Activated CD4-positive, alpha-beta T cell treated with anti-CD3 and anti-CD28 coated beads for 36 hours (primary cell): ENCODE measurements at regions not wholly inside any gene's neighbourhood (a gene's known extent, or its start where the extent isn't known, plus 50 kb on each side); places are given as distances from the start of the nearest gene placed in this dataset.
"Not testable (repeated sequence)": the region's sequence is repeated elsewhere in the genome, so short reads cannot be mapped to it uniquely, and the experiment has no call there.

Experiments
- ATAC-seq: fragments of 200-7000 bp; cut with Tn5 transposase; one replicate; pipeline ENCODE4 v1.10.0; 2021; ENCODE audit warnings: mild to moderate bottlenecking, moderate library complexity
- CTCF ChIA-PET: fragments of 350-600 bp; sonication (Branson Sonifier 250); formaldehyde crosslinking; loops from one replicate; lab custom pipeline; 2021; ENCODE audit warnings: antibody characterized with exemption; lab: Charles Lee
- POLR2A ChIA-PET: fragments of 350-600 bp; sonication (Branson Sonifier 250); formaldehyde crosslinking; loops from one replicate; lab custom pipeline; 2021; ENCODE audit warnings: antibody characterized with exemption, inconsistent platforms; lab: Charles Lee
- DNase-seq: peaks from one replicate; pipeline ENCODE4 v3.0.0-alpha.2; 2020
- H3K27ac Mint-ChIP-seq: one replicate; pipeline ENCODE4 v1.8.0; 2021; ENCODE audit warnings: mixed read lengths
- H3K27me3 Mint-ChIP-seq: one replicate; pipeline ENCODE4 v1.8.0; 2021; ENCODE audit warnings: mixed read lengths
- H3K36me3 Mint-ChIP-seq: one replicate; pipeline ENCODE4 v1.8.0; 2021; ENCODE audit warnings: low read depth, mixed read lengths
- H3K4me1 Mint-ChIP-seq: one replicate; pipeline ENCODE4 v1.8.0; 2021; ENCODE audit warnings: mixed read lengths
- H3K4me3 Mint-ChIP-seq: one replicate; pipeline ENCODE4 v1.8.0; 2021; ENCODE audit warnings: mild to moderate bottlenecking, moderate library complexity, mixed read lengths
- H3K9me3 Mint-ChIP-seq: one replicate; pipeline ENCODE4 v1.8.0; 2021; ENCODE audit warnings: low read depth, mixed read lengths
- intact Hi-C, 2 experiments: fragments of 100-400 bp; cut with DNase I in 1 of 2; cut with micrococcal nuclease in 1 of 2; formaldehyde crosslinking; loops; one replicate each; pipeline versions ENCODE4 v1.14.2 to v1.15.1; 2022 to 2024; cut with DNase I, micrococcal nuclease

DNA sequence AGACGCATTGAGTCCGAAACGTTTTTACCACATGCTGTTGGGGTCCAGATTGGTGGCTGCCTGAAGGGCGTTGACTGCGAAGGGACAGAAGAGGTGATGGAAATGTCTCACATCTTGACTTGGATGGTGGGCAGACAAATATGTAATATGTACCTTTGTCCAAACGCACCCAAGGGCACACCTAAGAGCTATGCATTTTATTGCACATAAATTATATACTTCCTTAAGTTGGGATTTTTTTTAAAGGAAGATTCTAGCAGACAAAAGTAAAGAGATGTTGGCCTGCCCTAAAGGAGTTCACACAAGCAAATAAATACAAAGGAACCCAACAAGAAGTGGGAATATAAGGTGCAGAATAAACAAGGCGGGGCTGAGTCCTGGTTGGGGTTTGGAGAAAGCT is 91.1 kb upstream of the TBL1X start:
- ATAC-seq, result no peak
- no peaks in the 10 kb centered on the region for H3K27me3 Mint-ChIP-seq
- H3K4me1 Mint-ChIP-seq, result peaks cover 15% of the 10 kb centered on the region
- no peak overlapping the region for H3K27ac Mint-ChIP-seq
- intact Hi-C loops, result no loop called here
- ChIA-PET POLR2A (no interaction called here), CTCF (no interaction called here)
- H3K36me3 Mint-ChIP-seq, result no peaks in the 10 kb centered on the region
- no peak for DNase-seq
- H3K9me3 Mint-ChIP-seq, result peaks cover 2% of the 10 kb centered on the region
- no peak overlapping the region for H3K4me3 Mint-ChIP-seq

DNA sequence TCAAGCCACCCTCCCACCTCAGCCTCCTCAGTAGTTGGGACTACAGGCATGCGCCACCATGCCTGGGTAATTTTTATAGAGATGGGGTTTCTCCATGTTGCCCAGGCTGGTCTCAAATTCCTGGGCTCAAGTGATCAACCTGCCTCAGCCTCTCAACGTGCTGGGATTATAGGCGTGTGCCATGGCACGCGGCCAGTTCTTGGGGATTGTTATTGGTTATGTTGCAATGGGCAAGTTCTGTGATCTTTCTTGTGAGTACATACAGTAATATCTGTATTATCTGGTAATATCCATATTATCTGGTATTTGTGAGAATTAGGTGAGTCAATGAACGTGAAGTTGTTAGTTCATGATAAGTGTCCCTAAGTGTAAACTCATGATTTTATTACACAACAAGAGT is 90.3 kb upstream of the TBL1X start:
- Mint-ChIP-seq H3K4me3 (no peak overlapping the region), H3K9me3 (peaks cover 2% of the 10 kb centered on the region), H3K4me1 (peaks cover 15% of the 10 kb centered on the region), H3K27me3 (no peaks in the 10 kb centered on the region), H3K27ac (no peak overlapping the region), H3K36me3 (no peaks in the 10 kb centered on the region)
- POLR2A ChIA-PET, result no interaction called here
- CTCF ChIA-PET, result no interaction called here
- DNase-seq (no peak), ATAC-seq (no peak)
- intact Hi-C loops, result no loop called here

DNA sequence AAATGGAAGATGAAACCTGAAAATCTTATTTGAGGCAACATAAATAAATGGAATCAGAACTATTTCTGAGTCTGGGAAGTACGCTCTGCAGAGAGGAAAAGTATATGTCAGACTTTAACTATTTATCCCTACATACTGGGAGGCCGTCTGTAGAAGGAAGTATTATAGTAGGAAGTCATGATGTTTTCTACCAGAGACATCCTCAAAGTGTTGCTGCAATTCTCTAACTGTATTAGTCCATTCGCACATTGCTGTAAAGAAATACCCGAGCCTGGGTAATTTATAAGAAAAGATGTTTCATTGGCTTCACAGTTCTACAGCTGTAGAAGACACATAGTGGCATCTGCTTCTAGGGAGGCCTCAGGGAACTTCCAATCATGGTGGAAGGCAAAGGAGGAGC is 88.7 kb upstream of the TBL1X start:
- Mint-ChIP-seq H3K4me1 (no peaks in the 10 kb centered on the region), H3K4me3 (no peak overlapping the region), H3K36me3 (no peaks in the 10 kb centered on the region), H3K27me3 (no peaks in the 10 kb centered on the region), H3K27ac (no peak overlapping the region), H3K9me3 (peaks cover 2% of the 10 kb centered on the region)
- ChIA-PET POLR2A (no interaction called here), CTCF (no interaction called here)
- ATAC-seq (no peak), DNase-seq (no peak)
- intact Hi-C loops, result no loop called here

DNA sequence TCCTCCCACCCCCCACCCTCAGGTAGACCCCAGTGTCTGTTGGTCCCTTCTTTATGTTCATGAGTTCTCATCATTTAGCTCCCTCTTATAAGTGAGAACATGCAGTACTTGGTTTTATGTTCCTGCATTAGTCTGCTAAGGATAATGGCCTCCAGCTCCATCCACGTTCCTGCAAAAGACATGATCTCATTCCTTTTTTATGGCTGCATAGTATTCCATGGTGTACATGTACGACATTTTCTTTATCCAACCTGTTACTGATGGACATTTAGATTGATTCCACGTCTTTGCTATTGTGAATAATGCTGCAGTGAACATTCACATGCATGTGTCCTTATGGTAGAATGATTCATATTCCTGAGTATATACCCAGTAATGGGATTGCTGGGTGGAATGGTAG is 87.6 kb upstream of the TBL1X start:
- H3K36me3 Mint-ChIP-seq, POLR2A ChIA-PET, H3K4me3 Mint-ChIP-seq, intact Hi-C loops, CTCF ChIA-PET, H3K4me1 Mint-ChIP-seq, DNase-seq, H3K27me3 Mint-ChIP-seq, ATAC-seq, H3K9me3 Mint-ChIP-seq, H3K27ac Mint-ChIP-seq: not testable (repeated sequence)

DNA sequence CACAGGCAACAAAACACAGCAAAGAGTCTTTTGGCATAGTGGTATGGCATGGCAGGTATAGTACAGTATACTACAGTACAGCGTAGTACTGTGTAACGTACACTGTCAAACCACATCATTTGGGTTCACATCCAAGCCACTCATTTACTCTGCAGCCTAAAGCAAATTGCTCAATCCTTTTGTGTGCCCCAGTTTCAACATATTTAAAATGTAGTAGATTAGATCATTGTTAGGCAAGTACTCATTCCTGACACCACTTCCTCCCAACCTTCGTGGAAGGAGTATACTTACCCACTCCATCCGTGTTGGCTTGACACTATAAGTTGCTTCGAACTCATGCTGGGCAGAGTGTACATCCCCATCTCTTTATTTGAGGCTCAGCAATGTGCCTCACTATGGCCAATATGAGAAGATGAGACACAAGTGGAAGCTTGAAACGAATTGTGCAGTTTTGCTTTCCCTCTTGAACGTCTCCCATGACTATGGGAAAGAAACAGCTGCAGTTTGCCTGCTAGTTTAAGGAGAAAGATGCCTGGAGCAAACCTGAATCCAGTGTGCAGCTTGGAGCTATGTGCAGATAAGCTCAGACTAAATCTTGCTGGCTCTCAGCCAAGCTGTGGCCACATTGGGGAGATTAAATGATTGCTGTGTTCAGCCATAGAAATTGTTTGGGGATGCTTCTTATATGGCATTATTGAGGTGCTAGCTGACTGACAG is 85.7 kb upstream of the TBL1X start:
- H3K9me3 Mint-ChIP-seq, result peaks cover 2% of the 10 kb centered on the region
- intact Hi-C loops, result no loop called here
- H3K36me3 Mint-ChIP-seq, result no peaks in the 10 kb centered on the region
- DNase-seq (no peak), ATAC-seq (no peak)
- H3K4me3 Mint-ChIP-seq, result no peak overlapping the region
- H3K4me1 Mint-ChIP-seq, result no peaks in the 10 kb centered on the region
- H3K27me3 Mint-ChIP-seq, result no peaks in the 10 kb centered on the region
- H3K27ac Mint-ChIP-seq, result no peak overlapping the region
- ChIA-PET POLR2A (no interaction called here), CTCF (interaction anchor here (0.5 kb wide), 1 partner anchor 13 kb away, joined by 3 read pairs; no protein-coding TSS in a partner anchor)

DNA sequence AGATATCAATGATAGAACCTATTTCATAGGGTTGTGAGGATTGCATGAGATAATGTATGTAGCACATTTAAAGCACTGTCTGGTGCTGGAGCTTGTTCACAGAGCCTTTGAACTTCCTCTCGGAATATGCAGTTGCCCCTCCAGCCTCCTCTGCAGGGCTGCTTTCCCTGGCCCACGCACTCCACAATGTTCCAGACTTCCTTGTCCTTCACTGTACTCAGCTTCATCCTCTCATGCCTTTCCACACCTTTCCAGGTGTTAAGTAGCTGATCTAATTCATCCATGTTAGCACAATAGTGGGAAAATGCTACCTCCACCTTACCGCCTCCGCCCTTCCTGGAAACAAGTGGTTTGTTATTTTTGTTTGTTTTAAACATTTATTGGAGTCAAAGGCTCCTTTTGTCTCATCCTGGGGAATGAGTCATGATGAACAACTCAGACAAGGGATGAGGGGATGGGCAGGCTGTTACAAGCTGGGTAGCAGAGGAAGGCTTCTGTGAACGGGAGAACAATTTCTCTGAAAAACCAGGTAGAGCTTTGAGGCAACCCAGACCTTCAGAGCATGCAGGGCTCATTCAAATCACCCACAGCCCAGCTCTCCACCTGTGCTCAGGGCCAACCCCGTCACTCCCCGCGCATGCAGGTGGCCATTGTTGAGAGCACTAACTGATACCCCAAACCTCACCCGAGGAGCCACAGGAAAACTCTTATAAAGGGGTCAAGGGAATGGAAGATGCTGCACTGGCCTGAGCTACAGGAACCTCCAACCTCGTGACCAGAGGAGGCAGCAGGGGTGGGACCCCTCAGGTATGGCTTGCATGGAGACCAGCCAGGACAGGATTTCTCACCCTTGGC is 84.9 kb upstream of the TBL1X start:
- POLR2A ChIA-PET, result no interaction called here
- ATAC-seq (no peak), DNase-seq (no peak)
- Mint-ChIP-seq H3K27ac (no peak overlapping the region), H3K9me3 (peaks cover 2% of the 10 kb centered on the region), H3K27me3 (no peaks in the 10 kb centered on the region), H3K4me1 (no peaks in the 10 kb centered on the region), H3K4me3 (no peak overlapping the region), H3K36me3 (no peaks in the 10 kb centered on the region)
- CTCF ChIA-PET, result interaction anchor here (0.5 kb wide), 1 partner anchor 13 kb away, joined by 3 read pairs; no protein-coding TSS in a partner anchor
- intact Hi-C loops, result no loop called here

DNA sequence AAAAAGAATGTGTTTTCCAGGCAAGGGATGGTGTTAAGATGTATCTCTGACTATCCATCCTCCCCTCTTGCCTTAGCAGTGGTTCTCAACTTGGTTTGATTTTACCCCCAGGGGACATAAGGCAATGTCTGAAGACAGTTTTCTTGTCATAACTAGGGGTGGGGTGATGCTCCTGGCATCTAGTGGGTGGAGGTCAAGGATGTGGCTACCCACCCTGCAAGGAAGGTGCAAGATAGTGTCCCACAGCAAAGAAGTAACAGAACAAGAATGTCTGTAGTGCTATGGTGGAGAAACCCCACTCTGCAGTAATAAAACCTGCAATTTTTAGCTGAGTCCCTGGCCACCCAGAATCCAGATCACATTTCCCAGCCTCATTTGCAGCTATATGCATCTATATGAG is 81.2 kb upstream of the TBL1X start:
- Mint-ChIP-seq H3K27me3 (no peaks in the 10 kb centered on the region), H3K27ac (no peak overlapping the region), H3K4me1 (no peaks in the 10 kb centered on the region), H3K36me3 (no peaks in the 10 kb centered on the region), H3K4me3 (no peak overlapping the region), H3K9me3 (no peaks in the 10 kb centered on the region)
- DNase-seq (no peak), ATAC-seq (no peak)
- ChIA-PET CTCF (no interaction called here), POLR2A (no interaction called here)
- intact Hi-C loops, result no loop called here

DNA sequence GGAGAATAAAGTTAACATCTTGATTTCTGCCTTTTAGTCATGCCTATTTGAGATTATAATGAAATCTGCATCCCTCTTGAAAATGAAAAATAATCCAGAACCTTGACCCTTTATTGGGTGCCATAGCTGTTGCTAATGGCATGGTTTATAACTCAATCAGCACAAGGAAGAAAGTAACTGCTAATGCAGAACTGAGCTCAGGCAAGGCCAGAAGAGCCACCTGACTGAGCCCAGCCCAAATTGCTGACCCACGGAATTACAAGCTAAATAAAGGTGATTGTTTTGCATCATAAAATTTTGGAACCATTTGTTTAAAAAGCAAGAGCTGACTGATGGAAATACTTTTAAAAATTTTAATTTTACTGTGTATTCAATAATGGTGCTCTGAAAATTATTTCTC is 76.4 kb upstream of the TBL1X start:
- ChIA-PET CTCF (no interaction called here), POLR2A (no interaction called here)
- intact Hi-C loops, result no loop called here
- H3K4me1 Mint-ChIP-seq, result no peaks in the 10 kb centered on the region
- no peak for ATAC-seq
- DNase-seq, result no peak
- no peak overlapping the region for H3K4me3 Mint-ChIP-seq
- no peak overlapping the region for H3K27ac Mint-ChIP-seq
- no peaks in the 10 kb centered on the region for H3K9me3 Mint-ChIP-seq
- no peaks in the 10 kb centered on the region for H3K36me3 Mint-ChIP-seq
- H3K27me3 Mint-ChIP-seq, result no peaks in the 10 kb centered on the region

DNA sequence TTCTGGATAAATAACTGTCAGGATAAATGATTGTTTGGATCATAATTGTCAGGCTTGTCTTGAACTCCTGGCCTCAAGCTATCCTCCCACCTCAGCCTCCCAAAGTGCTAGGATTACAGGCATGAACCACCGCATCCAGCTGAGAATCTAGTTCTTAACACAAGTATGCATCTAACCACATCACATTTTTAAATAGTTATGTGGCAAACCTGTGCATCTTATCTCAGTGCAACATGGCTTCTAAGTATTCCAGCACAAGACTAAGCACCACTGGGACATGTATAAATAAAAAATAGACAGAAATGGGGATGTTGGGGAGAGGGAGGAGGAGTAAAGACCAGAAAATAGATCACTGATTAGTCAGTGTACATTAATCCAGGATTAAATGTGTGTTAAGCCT is 74.7 kb upstream of the TBL1X start:
- no peak for ATAC-seq
- Mint-ChIP-seq H3K9me3 (no peaks in the 10 kb centered on the region), H3K36me3 (no peaks in the 10 kb centered on the region), H3K27ac (no peak overlapping the region), H3K4me3 (no peak overlapping the region), H3K27me3 (no peaks in the 10 kb centered on the region), H3K4me1 (no peaks in the 10 kb centered on the region)
- DNase-seq, result no peak
- ChIA-PET CTCF (interaction anchor here (1.0 kb wide), 1 partner anchor 8 kb away, joined by 3 read pairs; no protein-coding TSS in a partner anchor), POLR2A (no interaction called here)
- intact Hi-C loops, result no loop called here

DNA sequence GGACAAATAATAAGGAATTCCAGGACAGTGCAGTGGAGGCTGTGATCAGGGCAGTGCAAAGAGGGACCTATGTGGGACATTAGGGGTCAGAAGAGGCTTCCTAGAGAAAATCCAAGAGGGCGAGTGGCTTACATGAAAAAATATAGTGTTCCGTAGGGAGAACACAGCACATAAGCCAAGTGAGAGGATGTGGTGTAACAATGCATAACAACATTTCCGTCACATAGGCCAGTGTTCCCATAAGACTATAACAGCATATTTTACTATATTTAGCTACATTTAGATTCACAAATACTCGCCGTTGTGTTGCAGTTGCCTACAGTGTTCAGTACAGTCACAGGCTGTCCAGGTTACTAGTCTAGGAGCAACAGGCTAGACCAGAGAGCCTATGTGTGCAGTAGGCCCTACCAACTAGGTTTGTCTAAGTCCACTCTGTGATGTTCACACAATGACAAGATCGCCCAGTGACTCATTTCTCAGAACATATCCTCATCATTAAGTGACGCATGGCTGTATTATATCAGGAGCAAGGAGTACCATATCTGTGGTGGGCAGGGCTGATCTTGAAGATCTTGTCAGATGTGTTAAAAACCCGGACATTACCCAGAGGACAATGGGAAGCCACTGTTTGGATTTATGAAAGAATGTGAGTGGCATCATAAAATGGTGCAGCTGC is 74.0 kb upstream of the TBL1X start:
- Mint-ChIP-seq H3K4me1 (no peaks in the 10 kb centered on the region), H3K9me3 (no peaks in the 10 kb centered on the region), H3K27me3 (no peaks in the 10 kb centered on the region), H3K36me3 (no peaks in the 10 kb centered on the region), H3K27ac (no peak overlapping the region), H3K4me3 (no peak overlapping the region)
- intact Hi-C loops, result no loop called here
- DNase-seq, result no peak
- POLR2A ChIA-PET, result no interaction called here
- CTCF ChIA-PET, result no interaction called here
- no peak for ATAC-seq

DNA sequence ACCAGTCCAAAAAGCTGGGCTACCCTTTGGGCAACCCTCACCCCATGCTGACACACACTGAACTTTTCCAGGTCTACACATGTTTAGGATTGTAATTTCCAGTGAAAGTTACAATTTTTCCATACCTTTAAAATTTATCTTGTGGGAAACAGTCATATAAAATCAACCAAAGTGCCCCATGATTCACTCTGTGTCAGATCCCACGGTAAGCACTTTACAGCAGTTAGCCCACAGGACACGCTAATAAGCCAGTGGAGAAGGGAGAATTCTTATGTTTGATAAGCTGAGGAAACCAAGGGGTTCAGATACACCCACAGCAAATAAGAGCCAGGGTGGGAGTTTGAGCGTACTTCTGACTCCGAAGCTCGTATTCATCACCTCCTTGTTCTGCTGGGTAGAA is 72.4 kb upstream of the TBL1X start:
- Mint-ChIP-seq H3K4me3 (no peak overlapping the region), H3K27me3 (no peaks in the 10 kb centered on the region), H3K27ac (no peak overlapping the region), H3K4me1 (no peaks in the 10 kb centered on the region), H3K36me3 (no peaks in the 10 kb centered on the region), H3K9me3 (no peaks in the 10 kb centered on the region)
- ChIA-PET POLR2A (no interaction called here), CTCF (no interaction called here)
- DNase-seq (no peak), ATAC-seq (no peak)
- intact Hi-C loops, result no loop called here

DNA sequence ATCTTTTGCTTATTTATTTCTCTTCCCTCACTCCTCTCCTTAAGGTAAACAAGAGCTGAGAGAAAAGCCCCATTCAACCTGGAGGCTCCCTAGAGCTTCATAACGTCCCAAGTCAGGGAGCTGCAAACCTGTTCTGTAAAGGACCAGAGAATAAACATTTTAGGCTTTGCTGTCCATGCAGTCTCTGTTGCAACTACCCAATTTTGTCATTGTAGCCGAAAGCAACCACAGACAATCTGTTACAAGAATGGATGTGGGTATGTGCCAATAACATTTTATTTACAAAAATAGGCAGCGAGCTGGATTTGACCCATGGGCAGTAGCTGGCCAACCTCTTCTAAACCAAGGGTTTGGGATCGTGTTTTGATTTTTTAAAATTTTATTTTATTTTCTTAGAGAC is 71.3 kb upstream of the TBL1X start:
- no peak for ATAC-seq
- no peak overlapping the region for H3K4me3 Mint-ChIP-seq
- intact Hi-C loops, result no loop called here
- no peak overlapping the region for H3K27ac Mint-ChIP-seq
- CTCF ChIA-PET, result no interaction called here
- H3K9me3 Mint-ChIP-seq, result no peaks in the 10 kb centered on the region
- POLR2A ChIA-PET, result no interaction called here
- no peaks in the 10 kb centered on the region for H3K4me1 Mint-ChIP-seq
- DNase-seq, result no peak
- no peaks in the 10 kb centered on the region for H3K27me3 Mint-ChIP-seq
- no peaks in the 10 kb centered on the region for H3K36me3 Mint-ChIP-seq
